ENCODE measurements at regions not wholly inside any gene's neighbourhood (a gene's known extent, or its start where the extent isn't known, plus 50 kb on each side); places are given as distances from the start of the nearest gene placed in this dataset.

DNA sequence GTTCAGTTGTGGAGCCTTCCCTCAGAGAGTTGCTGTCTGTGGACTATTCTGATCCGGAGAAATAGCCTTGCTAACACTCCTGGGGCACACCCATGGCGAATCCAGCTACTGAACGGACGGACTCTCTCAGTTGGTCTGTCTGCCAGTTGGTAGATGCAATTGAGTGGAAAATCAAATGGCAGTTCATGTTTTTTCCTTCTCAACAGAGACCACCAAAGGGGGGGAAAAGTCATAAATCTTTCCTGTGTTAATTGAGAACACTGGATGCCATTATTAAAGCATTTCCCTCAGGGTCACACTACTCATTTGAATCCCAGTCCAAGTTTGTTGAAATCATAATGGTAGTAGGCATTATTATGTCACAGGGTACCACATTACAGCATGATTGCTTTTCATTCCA is 354.3 kb upstream of the FAR2 start:
- H2AFZ ChIP-seq (ENCODE audit: low read length) = no peak overlapping the region
- H3K4me1 Mint-ChIP-seq = peaks cover 4 to 7% of the 10 kb centered on the region in 2 experiments
- H3K9me3 Mint-ChIP-seq = no peaks in the 10 kb centered on the region
- no peaks in the 10 kb centered on the region for H3K36me3 Mint-ChIP-seq (ENCODE audit: insufficient read depth in 1 of 3, low read depth in 3 of 3)
- H2BK12ac ChIP-seq (ENCODE audit: insufficient read length, low read depth, low read length) = no peak overlapping the region
- H3K27me3 Mint-ChIP-seq (ENCODE audit: low read depth) = no peaks in the 10 kb centered on the region
- H3K27ac Mint-ChIP-seq = no peak overlapping the region
- no peaks in the 10 kb centered on the region for H3K9me3 ChIP-seq (ENCODE audit: control insufficient read depth, low read depth, low read length)
- H4K91ac ChIP-seq (ENCODE audit: insufficient read length, low read depth, low read length) = no peak overlapping the region
- H3T11ph ChIP-seq (ENCODE audit: low read length) = no peak overlapping the region
- WGBS (ENCODE audit: extremely low coverage, insufficient read length, low lambda C conversion rate) = no CpG with 5 or more reads among the region's 4 CpGs
- no peak overlapping the region for H3K27ac ChIP-seq (ENCODE audit: insufficient read length, low read depth, low read length)
- no peak overlapping the region for H3K14ac ChIP-seq (ENCODE audit: insufficient read depth, low read length)
- no peaks in the 10 kb centered on the region for H4K20me1 ChIP-seq (ENCODE audit: control insufficient read depth, insufficient read depth, insufficient read length)
- no peaks in the 10 kb centered on the region for H3K23me2 ChIP-seq (ENCODE audit: insufficient read length, low read depth, low read length, poor library complexity, severe bottlenecking)
- H3K4me1 ChIP-seq (ENCODE audit: insufficient read depth, low read length) = no peaks in the 10 kb centered on the region; the same call in 1 of the 2 replicates
- H2AK5ac ChIP-seq (ENCODE audit: insufficient read length, low read length) = no peak overlapping the region
- no peak overlapping the region for H3K56ac ChIP-seq (ENCODE audit: insufficient read length, low read depth, low read length)
- H3K4me3 Mint-ChIP-seq = no peak overlapping the region
- H3K23ac ChIP-seq (ENCODE audit: insufficient read length, low read depth, low read length) = no peak overlapping the region
- no peaks in the 10 kb centered on the region for H3K79me2 ChIP-seq (ENCODE audit: insufficient read depth, low read length)
- H3K27me3 ChIP-seq (ENCODE audit: insufficient read depth, low read length) = no peaks in the 10 kb centered on the region
- TF ChIP-seq, protein P1, sequence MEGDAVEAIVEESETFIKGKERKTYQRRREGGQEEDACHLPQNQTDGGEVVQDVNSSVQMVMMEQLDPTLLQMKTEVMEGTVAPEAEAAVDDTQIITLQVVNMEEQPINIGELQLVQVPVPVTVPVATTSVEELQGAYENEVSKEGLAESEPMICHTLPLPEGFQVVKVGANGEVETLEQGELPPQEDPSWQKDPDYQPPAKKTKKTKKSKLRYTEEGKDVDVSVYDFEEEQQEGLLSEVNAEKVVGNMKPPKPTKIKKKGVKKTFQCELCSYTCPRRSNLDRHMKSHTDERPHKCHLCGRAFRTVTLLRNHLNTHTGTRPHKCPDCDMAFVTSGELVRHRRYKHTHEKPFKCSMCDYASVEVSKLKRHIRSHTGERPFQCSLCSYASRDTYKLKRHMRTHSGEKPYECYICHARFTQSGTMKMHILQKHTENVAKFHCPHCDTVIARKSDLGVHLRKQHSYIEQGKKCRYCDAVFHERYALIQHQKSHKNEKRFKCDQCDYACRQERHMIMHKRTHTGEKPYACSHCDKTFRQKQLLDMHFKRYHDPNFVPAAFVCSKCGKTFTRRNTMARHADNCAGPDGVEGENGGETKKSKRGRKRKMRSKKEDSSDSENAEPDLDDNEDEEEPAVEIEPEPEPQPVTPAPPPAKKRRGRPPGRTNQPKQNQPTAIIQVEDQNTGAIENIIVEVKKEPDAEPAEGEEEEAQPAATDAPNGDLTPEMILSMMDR (conservative IDR thresholded peaks at IDR 0.05) = no peak
- no peak overlapping the region for H2BK120ac ChIP-seq (ENCODE audit: low read depth, low read length, poor library complexity, severe bottlenecking)
- no peak overlapping the region for H3K4ac ChIP-seq (ENCODE audit: low read depth, low read length)
- no peak overlapping the region for H3K18ac ChIP-seq (ENCODE audit: insufficient read length, low read depth, low read length)
- no peak overlapping the region for H2BK15ac ChIP-seq (ENCODE audit: low read depth, low read length)
- no peak for DNase-seq
- H3K4me2 ChIP-seq (ENCODE audit: insufficient read depth, insufficient read length, low read length) = no peak overlapping the region
- no peaks in the 10 kb centered on the region for H3K79me1 ChIP-seq (ENCODE audit: insufficient read depth, low read depth, low read length, poor library complexity, severe bottlenecking)
- no peak overlapping the region for H4K8ac ChIP-seq (replicated peaks; ENCODE audit: insufficient read length, low read depth, low read length)
- no peak overlapping the region for H2BK20ac ChIP-seq (ENCODE audit: low read depth, low read length, poor library complexity, severe bottlenecking)
- H4K5ac ChIP-seq (ENCODE audit: insufficient read length, low read depth, low read length) = no peak overlapping the region
- H3K9ac ChIP-seq (ENCODE audit: extremely low read depth, insufficient read length, low read length) = no peak overlapping the region
- H2BK5ac ChIP-seq (ENCODE audit: insufficient read length, low read length) = no peak overlapping the region

All from H9 (cell line).